DMS114 treated with DMSO at 0.1 percent for 48 hours (cell line): ENCODE measurements at regions not wholly inside any gene's neighbourhood (a gene's known extent, or its start where the extent isn't known, plus 50 kb on each side); places are given as distances from the start of the nearest gene placed in this dataset.

Source experiments
- DNase-seq: peaks from one replicate; lab custom pipeline; 2025; ENCODE audit not compliant: unreplicated experiment; lab: John Stamatoyannopoulos, UW

DNA sequence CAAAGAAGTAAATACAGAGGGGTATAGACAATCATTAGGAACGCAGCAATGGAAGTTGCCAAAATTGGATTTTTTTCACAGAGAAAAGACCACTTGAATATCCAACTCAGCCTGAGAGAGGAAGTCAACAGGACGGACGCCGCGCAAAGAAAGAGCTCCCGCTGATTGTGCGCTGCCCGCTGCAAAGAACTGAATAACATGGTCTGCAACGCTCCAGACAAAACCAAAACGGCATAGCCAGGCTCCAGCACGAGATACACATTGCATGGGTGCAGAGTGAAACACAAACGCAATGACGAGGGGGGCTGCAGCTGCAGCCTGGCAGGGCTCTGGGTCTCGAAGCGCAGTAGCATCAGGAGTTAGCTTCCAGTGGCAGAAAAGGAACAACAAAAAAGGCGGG is 113.9 kb upstream of the MGMT start:
- DNase-seq = no peak

GRCh38 chr10:129360046-129360445 is 107.0 kb upstream of the MGMT start:
- no peak for DNase-seq

GRCh38 chr10:129361676-129362376 is 105.2 kb upstream of the MGMT start:
- DNase-seq = no peak

DNA sequence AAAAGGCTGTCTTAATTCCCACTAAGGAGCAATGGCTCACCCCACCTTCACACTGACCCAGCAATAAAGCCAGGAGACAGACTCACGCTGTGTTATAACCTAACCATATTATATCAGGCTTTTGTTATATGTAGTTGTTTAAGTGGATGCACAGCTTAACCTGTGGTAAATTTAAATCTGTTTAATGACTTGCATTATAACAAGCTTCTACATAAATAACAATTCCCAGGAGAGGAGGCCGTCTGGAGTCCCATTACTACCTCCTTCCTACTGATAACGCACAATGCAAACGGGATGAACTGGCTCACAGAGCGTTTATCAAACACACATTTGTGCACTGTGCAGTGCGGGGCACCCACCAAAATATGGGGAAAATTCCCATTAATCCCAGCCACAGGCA is 102.1 kb upstream of the MGMT start:
- DNase-seq = no peak

DNA sequence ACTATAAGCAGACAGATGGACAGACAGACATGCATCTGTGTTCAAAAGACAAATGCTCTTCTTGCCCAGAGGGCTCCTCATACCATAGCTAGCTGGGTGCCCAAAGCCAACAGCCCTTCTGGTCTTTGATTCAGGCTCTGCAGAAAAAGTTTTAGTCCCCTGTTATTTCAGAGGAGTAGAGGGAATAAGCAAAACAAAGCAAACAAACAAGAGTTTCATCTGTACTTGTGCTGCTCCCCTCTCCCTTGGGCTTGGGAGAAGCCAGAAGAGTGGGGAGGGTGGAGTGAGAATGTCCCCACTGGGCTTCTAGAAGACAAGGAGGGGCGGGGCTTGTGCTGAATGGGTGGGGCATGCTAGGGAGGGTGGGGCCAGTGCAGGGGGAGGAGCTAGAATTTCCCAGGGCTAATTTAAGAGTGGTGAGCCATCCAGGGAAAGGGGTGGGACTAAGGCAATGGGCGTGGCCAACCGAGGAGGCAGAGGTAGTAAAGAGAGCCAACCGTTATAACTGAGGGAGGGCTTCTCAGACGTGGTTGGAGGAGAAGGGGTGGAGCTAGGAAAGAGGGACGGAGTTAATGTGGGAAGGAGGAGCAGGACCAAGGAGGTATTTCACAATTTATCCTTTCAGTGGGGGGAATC is 101.2 kb upstream of the MGMT start:
- DNase-seq = no peak

- DNase-seq = no peak
Measured at GRCh38 chr10:129366450-129366849, 100.6 kb upstream of the MGMT start.

DNA sequence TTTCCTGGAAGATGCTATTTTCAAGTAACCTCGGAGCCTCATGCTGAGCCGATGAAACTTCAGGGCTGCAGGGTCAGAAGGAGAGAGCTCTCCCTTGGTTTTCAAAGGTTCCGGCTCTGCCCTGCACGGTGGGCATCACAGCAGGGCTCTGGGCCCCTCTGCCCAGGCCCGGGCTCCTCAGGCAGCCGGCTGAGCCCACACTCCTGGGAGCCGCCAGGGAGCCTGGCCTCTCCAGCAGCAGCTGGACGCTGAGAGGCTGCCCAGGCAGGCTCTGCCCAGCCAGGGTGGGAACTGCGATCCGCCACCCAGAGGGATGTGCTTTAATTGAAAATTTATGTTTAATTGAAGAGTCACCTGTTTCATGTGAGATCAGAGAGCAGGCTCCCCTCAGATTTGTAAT is 97.5 kb upstream of the MGMT start:
- DNase-seq = no peak

- no peak for DNase-seq
Measured at GRCh38 chr10:129371541-129371940, 95.5 kb upstream of the MGMT start.

DNA sequence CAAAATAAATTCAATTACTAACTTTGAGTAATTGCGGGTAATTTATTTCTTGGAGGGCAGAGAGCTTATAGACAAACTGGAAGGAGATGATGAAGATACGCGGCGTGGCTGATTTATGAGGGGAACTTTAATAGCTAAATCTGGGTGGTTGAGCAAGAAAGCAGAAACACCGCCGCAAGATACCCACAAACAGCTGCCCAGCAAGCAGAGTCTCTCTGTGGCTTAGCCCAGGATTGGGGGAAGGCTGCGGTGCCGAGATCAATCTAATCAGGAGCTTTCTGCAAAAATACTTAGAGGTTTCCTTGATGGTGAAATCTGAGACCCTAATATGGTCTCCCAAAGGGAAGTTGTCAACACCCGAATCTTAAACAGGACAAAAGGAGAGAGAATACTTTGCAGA is 94.9 kb upstream of the MGMT start:
- DNase-seq = no peak

GRCh38 chr10:129373231-129373630 is 93.8 kb upstream of the MGMT start:
- DNase-seq = no peak

DNA sequence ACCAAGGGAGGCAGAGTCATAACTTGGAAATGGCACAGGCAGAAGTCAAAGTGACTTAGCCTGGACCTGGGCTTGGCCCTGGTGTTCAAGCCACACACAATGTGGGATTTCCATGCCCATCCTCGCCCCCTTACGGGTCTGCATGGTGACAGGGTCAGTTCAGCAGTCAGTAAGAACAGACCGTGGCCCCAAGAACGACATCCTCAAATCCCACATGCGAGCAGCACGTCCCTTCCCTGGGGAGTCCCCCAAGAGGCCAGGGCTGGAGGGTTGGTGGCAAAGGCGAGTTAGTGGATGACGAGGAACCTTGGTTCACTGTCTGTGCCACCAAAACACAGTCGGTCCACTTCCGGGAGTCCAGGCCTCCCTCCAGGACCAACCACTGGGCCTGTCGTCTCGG is 93.3 kb upstream of the MGMT start:
- DNase-seq = no peak

DNA sequence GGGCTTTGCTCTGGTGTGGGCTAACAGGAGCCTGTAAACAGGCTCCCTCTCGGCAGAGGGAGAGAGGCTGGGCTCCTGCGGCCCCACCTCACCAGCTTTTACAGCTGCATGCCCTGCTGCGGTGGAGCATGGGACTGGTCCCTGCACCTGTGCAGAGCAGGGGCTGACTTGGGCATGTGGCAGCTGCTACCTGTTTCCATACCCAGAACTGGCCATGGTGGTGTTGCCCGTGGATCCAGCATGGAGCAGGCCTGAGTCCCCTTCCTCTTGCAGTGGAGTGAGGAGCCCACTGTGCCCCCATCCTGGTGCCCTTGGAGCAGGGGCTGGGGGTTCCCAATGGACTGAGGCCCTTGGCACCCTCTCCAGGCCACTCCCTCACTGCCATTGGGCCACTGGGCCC is 91.9 kb upstream of the MGMT start:
- no peak for DNase-seq

GRCh38 chr10:129375912-129376311 is 91.1 kb upstream of the MGMT start:
- no peak for DNase-seq

- DNase-seq = no peak
Measured at GRCh38 chr10:129380279-129380678, 86.8 kb upstream of the MGMT start.

GRCh38 chr10:129381741-129382140 is 85.3 kb upstream of the MGMT start:
- no peak for DNase-seq

GRCh38 chr10:129382401-129382800 is 84.6 kb upstream of the MGMT start:
- DNase-seq = no peak

DNA sequence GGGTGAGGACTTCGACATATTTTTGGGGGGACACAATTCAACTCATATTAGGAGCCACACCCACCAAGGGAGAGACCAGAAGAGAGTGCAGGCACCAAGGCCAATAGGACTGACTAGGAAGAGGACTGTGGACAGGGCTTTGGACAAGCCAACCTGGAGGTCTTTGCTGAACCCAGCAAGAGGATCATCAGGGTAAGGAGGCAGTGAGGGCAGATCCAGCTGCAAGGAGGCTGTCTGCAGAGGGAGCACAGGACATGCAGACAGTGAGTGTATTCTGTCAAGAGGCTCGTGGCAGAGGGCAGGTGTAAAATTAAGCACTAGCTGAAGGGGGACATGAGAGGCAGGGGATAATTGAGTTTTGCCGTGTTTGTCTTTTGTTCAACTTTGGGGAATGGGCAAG is 83.4 kb upstream of the MGMT start:
- no peak for DNase-seq

- no peak for DNase-seq
Measured at GRCh38 chr10:129385600-129385999, 81.4 kb upstream of the MGMT start.

- DNase-seq = no peak
Measured at GRCh38 chr10:129386415-129387257, 80.4 kb upstream of the MGMT start.

- DNase-seq = no peak
Measured at GRCh38 chr10:129387258-129387525, 79.8 kb upstream of the MGMT start.

- no peak for DNase-seq
Measured at GRCh38 chr10:129388435-129388834, 78.6 kb upstream of the MGMT start.

DNA sequence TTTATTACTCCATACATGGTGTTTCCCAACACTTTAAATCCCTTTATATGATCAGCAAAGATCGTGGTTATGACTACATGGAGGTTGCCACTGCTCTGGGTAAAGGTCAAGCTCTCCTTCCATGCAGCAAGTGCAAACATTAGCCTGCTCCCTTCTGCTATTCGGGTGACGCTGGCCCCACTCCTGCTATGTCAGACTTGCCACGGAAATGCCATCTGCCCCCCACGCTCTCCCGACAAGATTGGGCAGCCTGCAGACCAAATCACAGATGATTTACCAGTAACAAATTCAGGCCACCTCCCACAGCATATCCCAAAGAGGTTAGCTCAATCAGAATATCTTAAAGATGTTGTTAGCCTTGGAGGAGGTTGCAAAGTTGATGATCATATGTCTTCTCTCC is 77.8 kb upstream of the MGMT start:
- no peak for DNase-seq
